WTC11 (cell line): ENCODE measurements at regions not wholly inside any gene's neighbourhood (a gene's known extent, or its start where the extent isn't known, plus 50 kb on each side); places are given as distances from the start of the nearest gene placed in this dataset.

ENCODE experiments used
- CTCF ChIP-seq: fragments of 200-600 bp; IDR thresholded peaks from 2 replicates; pipeline ENCODE4 v1.8.0; 2022; ENCODE audit warnings: antibody characterized with exemption
- ESRRA ChIP-seq: sonication (generic); formaldehyde crosslinking; IDR thresholded peaks from 2 replicates; pipeline ENCODE4 v1.8.1; 2022; ENCODE audit warnings: mild to moderate bottlenecking, missing genetic modification reagents, borderline replicate concordance
- FOXJ3 ChIP-seq: sonication (generic); formaldehyde crosslinking; IDR thresholded peaks from 2 replicates; pipeline ENCODE4 v1.9.0; 2021; ENCODE audit warnings: missing genetic modification reagents, mild to moderate bottlenecking, borderline replicate concordance
- GABPB1 ChIP-seq: sonication (generic); formaldehyde crosslinking; IDR thresholded peaks from 2 replicates; pipeline ENCODE4 v1.8.1; 2023; ENCODE audit warnings: mild to moderate bottlenecking, missing genetic modification reagents
- MAX ChIP-seq: sonication (generic); formaldehyde crosslinking; IDR thresholded peaks from 2 replicates; pipeline ENCODE4 v1.8.0; 2022; ENCODE audit warnings: mild to moderate bottlenecking, missing genetic modification reagents
- NR2C2 ChIP-seq: sonication (generic); formaldehyde crosslinking; IDR thresholded peaks from 2 replicates; pipeline ENCODE4 v1.8.0; 2022; ENCODE audit warnings: mild to moderate bottlenecking, missing genetic modification reagents
- PREB ChIP-seq: sonication (generic); formaldehyde crosslinking; IDR thresholded peaks from 2 replicates; pipeline ENCODE4 v1.8.1; 2022; ENCODE audit warnings: mild to moderate bottlenecking, missing genetic modification reagents, moderate library complexity, borderline replicate concordance
- RELA ChIP-seq: sonication (generic); formaldehyde crosslinking; IDR thresholded peaks from 2 replicates; pipeline ENCODE4 v1.8.1; 2022; ENCODE audit warnings: missing genetic modification reagents, mild to moderate bottlenecking, borderline replicate concordance
- TEAD4 ChIP-seq: sonication (generic); formaldehyde crosslinking; IDR thresholded peaks from 2 replicates; pipeline ENCODE4 v1.8.0; 2022; ENCODE audit warnings: mild to moderate bottlenecking, missing genetic modification reagents
- TF ChIP-seq, protein P1 (sequence below): sonication (generic); formaldehyde crosslinking; IDR thresholded peaks from 2 replicates; pipeline ENCODE4 v1.8.1; 2023; ENCODE audit warnings: mild to moderate bottlenecking, missing genetic modification reagents, moderate library complexity
- TF ChIP-seq, protein P2 (sequence below): sonication (generic); formaldehyde crosslinking; IDR thresholded peaks from 2 replicates; pipeline ENCODE4 v1.8.0; 2022; ENCODE audit warnings: missing genetic modification reagents

GRCh38 chr2:139968588-139968987, 1188.4 kb upstream of the NXPH2 start:
- TF ChIP-seq FOXJ3 (CRISPR knock-in tag), result no peak
- TF ChIP-seq NR2C2, result no peak
- no peak for TF ChIP-seq PREB (CRISPR knock-in tag)
- TF ChIP-seq, protein P1, sequence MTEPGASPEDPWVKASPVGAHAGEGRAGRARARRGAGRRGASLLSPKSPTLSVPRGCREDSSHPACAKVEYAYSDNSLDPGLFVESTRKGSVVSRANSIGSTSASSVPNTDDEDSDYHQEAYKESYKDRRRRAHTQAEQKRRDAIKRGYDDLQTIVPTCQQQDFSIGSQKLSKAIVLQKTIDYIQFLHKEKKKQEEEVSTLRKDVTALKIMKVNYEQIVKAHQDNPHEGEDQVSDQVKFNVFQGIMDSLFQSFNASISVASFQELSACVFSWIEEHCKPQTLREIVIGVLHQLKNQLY (CRISPR knock-in tag), result no peak
- TF ChIP-seq CTCF, result no peak
- no peak for TF ChIP-seq ESRRA
- TF ChIP-seq MAX (CRISPR knock-in tag), result no peak
- no peak for TF ChIP-seq GABPB1 (CRISPR knock-in tag)
- no peak for TF ChIP-seq TEAD4
- no peak for TF ChIP-seq RELA (CRISPR knock-in tag)
- TF ChIP-seq, protein P2, sequence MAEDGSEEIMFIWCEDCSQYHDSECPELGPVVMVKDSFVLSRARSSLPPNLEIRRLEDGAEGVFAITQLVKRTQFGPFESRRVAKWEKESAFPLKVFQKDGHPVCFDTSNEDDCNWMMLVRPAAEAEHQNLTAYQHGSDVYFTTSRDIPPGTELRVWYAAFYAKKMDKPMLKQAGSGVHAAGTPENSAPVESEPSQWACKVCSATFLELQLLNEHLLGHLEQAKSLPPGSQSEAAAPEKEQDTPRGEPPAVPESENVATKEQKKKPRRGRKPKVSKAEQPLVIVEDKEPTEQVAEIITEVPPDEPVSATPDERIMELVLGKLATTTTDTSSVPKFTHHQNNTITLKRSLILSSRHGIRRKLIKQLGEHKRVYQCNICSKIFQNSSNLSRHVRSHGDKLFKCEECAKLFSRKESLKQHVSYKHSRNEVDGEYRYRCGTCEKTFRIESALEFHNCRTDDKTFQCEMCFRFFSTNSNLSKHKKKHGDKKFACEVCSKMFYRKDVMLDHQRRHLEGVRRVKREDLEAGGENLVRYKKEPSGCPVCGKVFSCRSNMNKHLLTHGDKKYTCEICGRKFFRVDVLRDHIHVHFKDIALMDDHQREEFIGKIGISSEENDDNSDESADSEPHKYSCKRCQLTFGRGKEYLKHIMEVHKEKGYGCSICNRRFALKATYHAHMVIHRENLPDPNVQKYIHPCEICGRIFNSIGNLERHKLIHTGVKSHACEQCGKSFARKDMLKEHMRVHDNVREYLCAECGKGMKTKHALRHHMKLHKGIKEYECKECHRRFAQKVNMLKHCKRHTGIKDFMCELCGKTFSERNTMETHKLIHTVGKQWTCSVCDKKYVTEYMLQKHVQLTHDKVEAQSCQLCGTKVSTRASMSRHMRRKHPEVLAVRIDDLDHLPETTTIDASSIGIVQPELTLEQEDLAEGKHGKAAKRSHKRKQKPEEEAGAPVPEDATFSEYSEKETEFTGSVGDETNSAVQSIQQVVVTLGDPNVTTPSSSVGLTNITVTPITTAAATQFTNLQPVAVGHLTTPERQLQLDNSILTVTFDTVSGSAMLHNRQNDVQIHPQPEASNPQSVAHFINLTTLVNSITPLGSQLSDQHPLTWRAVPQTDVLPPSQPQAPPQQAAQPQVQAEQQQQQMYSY (CRISPR knock-in tag), result no peak
